ENCODE measurements at regions not wholly inside any gene's neighbourhood (a gene's known extent, or its start where the extent isn't known, plus 50 kb on each side); places are given as distances from the start of the nearest gene placed in this dataset.
A peak's percentile ranks its signal among the peaks of the same experiment; 100 is the strongest.

DNA sequence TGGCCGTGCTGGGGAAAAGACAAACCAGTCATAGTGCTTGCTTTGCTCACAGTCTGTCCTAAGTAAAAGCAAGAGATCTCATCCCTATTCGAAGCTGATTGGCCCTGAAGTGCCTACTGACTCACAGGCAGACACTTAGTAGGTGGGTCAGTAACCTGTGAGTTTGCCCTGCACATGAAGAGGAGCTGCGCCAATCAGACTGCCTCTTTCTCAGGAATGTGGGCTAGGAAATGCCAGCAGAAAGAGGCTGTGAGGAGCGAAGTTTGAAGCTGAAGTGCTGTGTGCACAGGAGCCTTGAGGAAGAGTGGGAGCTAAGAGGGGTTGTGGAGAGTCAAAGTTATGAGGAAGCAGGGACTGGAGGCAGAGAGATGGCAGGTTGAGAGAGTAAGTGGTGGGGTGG lies 126.8 kb downstream of the IL20RB start:
- WGBS, 2 donors: 57 to 74% methylated on average over 4 of the region's 4 CpGs
- no peak overlapping the region for H3K9ac ChIP-seq (ENCODE audit: insufficient read depth in 1 of 2, low read length in 2 of 2)
- peak; percentile 6 to 63 (median 32) for DNase-seq
- H3K4me1 ChIP-seq (ENCODE audit: control insufficient read depth in 5 of 5, insufficient read depth in 5 of 5, low read length in 5 of 5): no peaks in the 10 kb centered on the region
- no peak overlapping the region for H3K27ac ChIP-seq (ENCODE audit: low read depth in 1 of 2, low read length in 1 of 2)
- no peak overlapping the region for H3K4me3 ChIP-seq
- no peaks in the 10 kb centered on the region for H3K36me3 ChIP-seq (ENCODE audit: control insufficient read depth in 4 of 4, insufficient read depth in 4 of 4, low read length in 4 of 4)
- H3K9me3 ChIP-seq (ENCODE audit: control insufficient read depth in 4 of 4, insufficient read depth in 3 of 4, low read length in 3 of 4): no peaks in the 10 kb centered on the region
- ATAC-seq (ENCODE audit: insufficient read depth, low FRiP score): peak; percentile 74
- TF ChIP-seq, protein P1, sequence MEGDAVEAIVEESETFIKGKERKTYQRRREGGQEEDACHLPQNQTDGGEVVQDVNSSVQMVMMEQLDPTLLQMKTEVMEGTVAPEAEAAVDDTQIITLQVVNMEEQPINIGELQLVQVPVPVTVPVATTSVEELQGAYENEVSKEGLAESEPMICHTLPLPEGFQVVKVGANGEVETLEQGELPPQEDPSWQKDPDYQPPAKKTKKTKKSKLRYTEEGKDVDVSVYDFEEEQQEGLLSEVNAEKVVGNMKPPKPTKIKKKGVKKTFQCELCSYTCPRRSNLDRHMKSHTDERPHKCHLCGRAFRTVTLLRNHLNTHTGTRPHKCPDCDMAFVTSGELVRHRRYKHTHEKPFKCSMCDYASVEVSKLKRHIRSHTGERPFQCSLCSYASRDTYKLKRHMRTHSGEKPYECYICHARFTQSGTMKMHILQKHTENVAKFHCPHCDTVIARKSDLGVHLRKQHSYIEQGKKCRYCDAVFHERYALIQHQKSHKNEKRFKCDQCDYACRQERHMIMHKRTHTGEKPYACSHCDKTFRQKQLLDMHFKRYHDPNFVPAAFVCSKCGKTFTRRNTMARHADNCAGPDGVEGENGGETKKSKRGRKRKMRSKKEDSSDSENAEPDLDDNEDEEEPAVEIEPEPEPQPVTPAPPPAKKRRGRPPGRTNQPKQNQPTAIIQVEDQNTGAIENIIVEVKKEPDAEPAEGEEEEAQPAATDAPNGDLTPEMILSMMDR (IDR thresholded peaks at IDR 0.05; ENCODE audit: control extremely low read depth, extremely low read depth): no peak
- H3K27me3 ChIP-seq (ENCODE audit: control insufficient read depth in 3 of 3, insufficient read depth in 3 of 3, low read length in 2 of 3): no peaks in the 10 kb centered on the region

DNA sequence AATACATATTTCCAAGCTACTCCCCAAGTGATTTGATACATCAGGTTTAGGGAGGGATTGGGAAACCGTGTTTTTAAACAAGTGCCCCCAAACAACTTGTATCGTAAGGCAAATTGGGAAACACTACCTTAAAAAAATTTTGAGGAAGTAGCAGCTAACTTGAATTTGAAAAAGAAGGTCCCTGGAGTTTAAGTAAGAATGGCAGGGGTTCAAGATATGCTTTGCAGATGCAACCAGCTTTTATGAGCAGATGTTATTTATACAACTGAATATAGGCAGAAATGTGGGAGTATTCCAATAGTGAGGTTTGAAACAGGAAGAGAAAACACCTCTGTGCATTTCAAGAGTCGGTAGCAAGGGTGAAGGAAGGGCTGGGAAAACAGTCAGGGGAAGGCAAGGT lies 139.6 kb downstream of the IL20RB start:
- no peaks in the 10 kb centered on the region for H3K9me3 ChIP-seq (ENCODE audit: control insufficient read depth in 4 of 4, insufficient read depth in 3 of 4, low read length in 3 of 4)
- no peak for DNase-seq
- no peak overlapping the region for H3K4me3 ChIP-seq
- TF ChIP-seq, protein P1 (IDR thresholded peaks at IDR 0.05; ENCODE audit: control extremely low read depth, extremely low read depth): no peak
- no peak overlapping the region for H3K27ac ChIP-seq (ENCODE audit: low read depth in 1 of 2, low read length in 1 of 2)
- ATAC-seq (ENCODE audit: insufficient read depth, low FRiP score): no peak
- no peaks in the 10 kb centered on the region for H3K36me3 ChIP-seq (ENCODE audit: control insufficient read depth in 4 of 4, insufficient read depth in 4 of 4, low read length in 4 of 4)
- 22 to 38% methylated on average over 3 of the region's 3 CpGs for WGBS, 2 donors
- no peak overlapping the region for H3K9ac ChIP-seq (ENCODE audit: insufficient read depth in 1 of 2, low read length in 2 of 2)
- no peaks in the 10 kb centered on the region for H3K4me1 ChIP-seq (ENCODE audit: control insufficient read depth in 5 of 5, insufficient read depth in 5 of 5, low read length in 5 of 5)
- peaks cover 0 to 4% (median 0%) of the 10 kb centered on the region in 3 donors for H3K27me3 ChIP-seq (ENCODE audit: control insufficient read depth in 3 of 3, insufficient read depth in 3 of 3, low read length in 2 of 3)

DNA sequence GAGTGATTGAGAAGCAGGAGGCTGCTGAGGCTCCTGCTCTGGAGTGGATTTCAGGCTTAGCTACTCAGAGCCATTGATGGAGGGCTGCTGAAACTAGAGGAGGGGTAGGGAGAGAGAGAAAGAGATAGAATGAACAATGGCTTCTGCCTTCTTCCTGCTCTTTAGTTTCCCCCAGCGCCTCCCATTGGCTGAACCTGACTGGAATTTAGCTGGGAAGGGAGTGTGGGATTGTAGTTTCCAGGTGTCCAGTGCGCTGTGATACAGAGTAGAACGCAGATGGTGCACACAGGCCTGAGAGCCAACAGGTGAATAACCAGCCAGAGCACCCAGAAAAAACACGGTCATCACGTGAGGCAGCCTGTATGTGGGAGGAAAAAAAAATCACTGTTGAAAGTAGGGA lies 140.1 kb downstream of the IL20RB start:
- no peaks in the 10 kb centered on the region for H3K9me3 ChIP-seq (ENCODE audit: control insufficient read depth in 4 of 4, insufficient read depth in 3 of 4, low read length in 3 of 4)
- H3K4me1 ChIP-seq (ENCODE audit: control insufficient read depth in 5 of 5, insufficient read depth in 5 of 5, low read length in 5 of 5): no peaks in the 10 kb centered on the region
- H3K27ac ChIP-seq (ENCODE audit: low read depth in 1 of 2, low read length in 1 of 2): no peak overlapping the region
- no peak overlapping the region for H3K4me3 ChIP-seq
- 89 to 90% methylated on average over 5 of the region's 5 CpGs for WGBS, 2 donors
- TF ChIP-seq, protein P1 (IDR thresholded peaks at IDR 0.05; ENCODE audit: control extremely low read depth, extremely low read depth): no peak
- H3K27me3 ChIP-seq (ENCODE audit: control insufficient read depth in 3 of 3, insufficient read depth in 3 of 3, low read length in 2 of 3): peaks cover 0 to 4% (median 0%) of the 10 kb centered on the region in 3 donors
- no peaks in the 10 kb centered on the region for H3K36me3 ChIP-seq (ENCODE audit: control insufficient read depth in 4 of 4, insufficient read depth in 4 of 4, low read length in 4 of 4)
- ATAC-seq (ENCODE audit: insufficient read depth, low FRiP score): no peak
- no peak for DNase-seq
- H3K9ac ChIP-seq (ENCODE audit: insufficient read depth in 1 of 2, low read length in 2 of 2): no peak overlapping the region

Measured in lung (tissue), 11 donors.